ENCODE measurements at regions not wholly inside any gene's neighbourhood (a gene's known extent, or its start where the extent isn't known, plus 50 kb on each side); places are given as distances from the start of the nearest gene placed in this dataset.

DNA sequence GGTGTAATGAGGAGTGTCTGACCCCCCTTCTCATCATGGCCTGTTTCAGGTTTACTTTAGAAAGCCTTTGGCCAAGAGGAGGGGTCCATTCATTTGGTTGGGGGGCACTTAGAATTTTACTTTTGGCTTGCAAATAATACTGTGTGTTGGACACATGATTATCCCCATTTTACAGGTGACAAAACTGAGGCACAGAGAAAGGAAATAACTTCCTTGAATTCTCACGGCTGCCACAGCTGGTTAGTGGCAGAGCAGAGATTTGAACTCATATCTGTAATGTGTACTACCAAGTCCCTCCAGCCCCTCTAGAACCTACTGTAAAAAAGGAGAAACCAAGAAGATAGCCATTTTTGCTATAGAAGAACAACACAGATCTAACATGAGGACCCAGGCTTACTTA, 124.8 kb upstream of the NDUFV2 start:
- no peak for TF ChIP-seq EZH2phosphoT487 (IDR thresholded peaks at IDR 0.05; ENCODE audit: borderline replicate concordance, low read depth, low read length)
- TF ChIP-seq, protein P1, sequence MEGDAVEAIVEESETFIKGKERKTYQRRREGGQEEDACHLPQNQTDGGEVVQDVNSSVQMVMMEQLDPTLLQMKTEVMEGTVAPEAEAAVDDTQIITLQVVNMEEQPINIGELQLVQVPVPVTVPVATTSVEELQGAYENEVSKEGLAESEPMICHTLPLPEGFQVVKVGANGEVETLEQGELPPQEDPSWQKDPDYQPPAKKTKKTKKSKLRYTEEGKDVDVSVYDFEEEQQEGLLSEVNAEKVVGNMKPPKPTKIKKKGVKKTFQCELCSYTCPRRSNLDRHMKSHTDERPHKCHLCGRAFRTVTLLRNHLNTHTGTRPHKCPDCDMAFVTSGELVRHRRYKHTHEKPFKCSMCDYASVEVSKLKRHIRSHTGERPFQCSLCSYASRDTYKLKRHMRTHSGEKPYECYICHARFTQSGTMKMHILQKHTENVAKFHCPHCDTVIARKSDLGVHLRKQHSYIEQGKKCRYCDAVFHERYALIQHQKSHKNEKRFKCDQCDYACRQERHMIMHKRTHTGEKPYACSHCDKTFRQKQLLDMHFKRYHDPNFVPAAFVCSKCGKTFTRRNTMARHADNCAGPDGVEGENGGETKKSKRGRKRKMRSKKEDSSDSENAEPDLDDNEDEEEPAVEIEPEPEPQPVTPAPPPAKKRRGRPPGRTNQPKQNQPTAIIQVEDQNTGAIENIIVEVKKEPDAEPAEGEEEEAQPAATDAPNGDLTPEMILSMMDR (conservative IDR thresholded peaks at IDR 0.05; ENCODE audit: low read length), result no peak

Data from OCI-LY7 (cell line).